ENCODE measurements at regions not wholly inside any gene's neighbourhood (a gene's known extent, or its start where the extent isn't known, plus 50 kb on each side); places are given as distances from the start of the nearest gene placed in this dataset.

DNA sequence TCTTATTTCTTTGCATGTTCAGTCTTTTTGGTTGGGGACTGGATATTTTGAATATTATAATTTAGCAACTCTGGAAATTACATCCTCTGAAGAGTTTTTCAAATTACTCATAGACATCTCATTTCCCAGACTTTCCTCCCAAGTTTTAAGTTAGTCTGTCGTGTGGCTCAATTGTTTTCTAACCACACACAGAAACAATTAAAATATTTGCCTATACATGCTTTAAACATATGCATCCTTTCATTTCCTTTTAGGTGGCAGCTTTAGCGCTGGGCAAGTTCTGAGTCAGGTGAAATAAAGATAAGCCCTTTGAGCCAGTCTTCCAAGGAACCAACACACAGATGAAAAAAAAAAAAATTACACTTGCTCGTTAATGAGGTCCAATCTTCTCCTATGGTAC, 307.0 kb upstream of the SPOCK3 start:
- 2% methylated on average over 3 of the region's 3 CpGs for WGBS (ENCODE audit: low lambda C conversion rate)
- FAIRE-seq, result no peak
- TF ChIP-seq ATF2 (CRISPR knock-in tag; IDR thresholded peaks at IDR 0.05) (no peak), ZNF737 (CRISPR knock-in tag; IDR thresholded peaks at IDR 0.05; ENCODE audit: borderline replicate concordance) (no peak), CEBPZ (IDR thresholded peaks at IDR 0.05; ENCODE audit: low read length) (no peak)

DNA sequence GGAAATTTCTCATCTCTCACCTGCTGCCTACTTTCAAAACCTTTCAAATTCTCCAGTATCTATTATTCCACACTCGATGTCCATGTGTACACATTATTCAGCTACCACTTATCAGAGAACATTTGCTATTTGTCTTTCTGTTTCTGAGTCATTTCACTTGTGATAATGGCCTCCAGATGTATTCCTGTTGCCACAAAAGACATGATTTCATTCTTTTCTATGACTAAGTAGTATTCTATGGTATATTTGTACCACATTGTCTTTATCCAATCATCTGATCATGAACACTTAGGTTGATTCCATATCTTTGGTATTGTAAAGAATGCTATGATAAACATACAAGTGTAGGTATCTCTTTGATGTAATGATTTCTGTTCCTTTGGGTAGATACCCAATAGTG, 310.1 kb upstream of the SPOCK3 start:
- Histone ChIP-seq H2AFZ (ENCODE audit: low read length) (no peak overlapping the region), H3K27ac (ENCODE audit: extremely low read length, insufficient read depth, low read length) (no peak overlapping the region), H3K27me3 (ENCODE audit: control insufficient read depth in 1 of 2, insufficient read depth in 2 of 2, low read length in 2 of 2) (no peaks in the 10 kb centered on the region), H3K4me2 (ENCODE audit: low read depth, low read length) (no peak overlapping the region), H3K4me3 (replicated peaks in 1 of 3; ENCODE audit: insufficient read depth in 1 of 3, low read depth in 2 of 3, low read length in 3 of 3) (no peak overlapping the region), H3K9ac (ENCODE audit: insufficient read depth, low read depth, low read length) (no peak overlapping the region), H3K79me2 (ENCODE audit: insufficient read depth, low read length) (no peaks in the 10 kb centered on the region), H3K4me1 (ENCODE audit: insufficient read depth, low read length) (no peaks in the 10 kb centered on the region), H4K20me1 (ENCODE audit: insufficient read depth, low read length) (no peaks in the 10 kb centered on the region), H3K9me3 (ENCODE audit: low read length) (peaks cover 57% of the 10 kb centered on the region), H3K36me3 (replicated peaks in 1 of 2; ENCODE audit: control insufficient read depth in 1 of 2, insufficient read depth in 2 of 2, low read length in 2 of 2) (no peaks in the 10 kb centered on the region)
- ChIA-PET CTCF (ENCODE audit: low intra/inter-chr PET ratio, low total read pairs) (no interaction called here), POLR2A (no interaction called here)
- in situ Hi-C loops (cut with HindIII; ENCODE audit: extremely low pct_ligation_motif_present, low pct_unique_long_range_greater_than_20kb), result no loop called here
- ATAC-seq (no peak), DNase-seq (ENCODE audit: low spot score) (no peak), FAIRE-seq (no peak)
- BruUV-seq (replicated peaks), result no TSS peak
- TF ChIP-seq ZNF329 (CRISPR knock-in tag; IDR thresholded peaks at IDR 0.05; ENCODE audit: low read depth) (no peak), RFXANK (CRISPR knock-in tag; IDR thresholded peaks at IDR 0.05) (no peak), ZSCAN29 (CRISPR knock-in tag; conservative IDR thresholded peaks at IDR 0.05) (no peak), CCDC6 (CRISPR knock-in tag; IDR thresholded peaks at IDR 0.05) (no peak), ZNF30 (CRISPR knock-in tag; IDR thresholded peaks at IDR 0.05) (no peak), PHF21A (CRISPR knock-in tag; IDR thresholded peaks at IDR 0.05) (no peak), MXD3 (CRISPR knock-in tag; IDR thresholded peaks at IDR 0.05) (no peak)
- TF ChIP-seq, protein P1, sequence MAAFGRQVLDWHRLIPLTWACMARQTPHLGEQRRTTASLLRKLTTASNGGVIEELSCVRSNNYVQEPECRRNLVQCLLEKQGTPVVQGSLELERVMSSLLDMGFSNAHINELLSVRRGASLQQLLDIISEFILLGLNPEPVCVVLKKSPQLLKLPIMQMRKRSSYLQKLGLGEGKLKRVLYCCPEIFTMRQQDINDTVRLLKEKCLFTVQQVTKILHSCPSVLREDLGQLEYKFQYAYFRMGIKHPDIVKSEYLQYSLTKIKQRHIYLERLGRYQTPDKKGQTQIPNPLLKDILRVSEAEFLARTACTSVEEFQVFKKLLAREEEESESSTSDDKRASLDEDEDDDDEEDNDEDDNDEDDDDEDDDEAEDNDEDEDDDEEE (CRISPR knock-in tag; IDR thresholded peaks at IDR 0.05), result no peak
- intact Hi-C loops (cut with micrococcal nuclease; ENCODE audit: unreplicated experiment), result no loop called here
- WGBS (ENCODE audit: low lambda C conversion rate), result 0% methylated on average over 1 of the region's 1 CpG

More for the DNA sequence above, 307.0 kb upstream of the SPOCK3 start:
- Histone ChIP-seq H3K9ac (ENCODE audit: insufficient read depth, low read depth, low read length) (no peak overlapping the region), H3K9me3 (ENCODE audit: low read length) (peaks cover 44% of the 10 kb centered on the region), H3K4me1 (ENCODE audit: insufficient read depth, low read length) (no peaks in the 10 kb centered on the region), H3K79me2 (ENCODE audit: insufficient read depth, low read length) (no peaks in the 10 kb centered on the region), H2AFZ (ENCODE audit: low read length) (no peak overlapping the region), H3K27ac (ENCODE audit: extremely low read length, insufficient read depth, low read length) (no peak overlapping the region), H3K4me3 (replicated peaks in 1 of 3; ENCODE audit: insufficient read depth in 1 of 3, low read depth in 2 of 3, low read length in 3 of 3) (no peak overlapping the region), H3K4me2 (ENCODE audit: low read depth, low read length) (no peak overlapping the region), H3K36me3 (replicated peaks in 1 of 2; ENCODE audit: control insufficient read depth in 1 of 2, insufficient read depth in 2 of 2, low read length in 2 of 2) (no peaks in the 10 kb centered on the region), H3K27me3 (ENCODE audit: control insufficient read depth in 1 of 2, insufficient read depth in 2 of 2, low read length in 2 of 2) (no peaks in the 10 kb centered on the region), H4K20me1 (ENCODE audit: insufficient read depth, low read length) (no peaks in the 10 kb centered on the region)
- ChIA-PET POLR2A (no interaction called here), CTCF (ENCODE audit: low intra/inter-chr PET ratio, low total read pairs) (no interaction called here)
- no TSS peak for BruUV-seq (replicated peaks)
- ATAC-seq, result no peak
- intact Hi-C loops (cut with micrococcal nuclease; ENCODE audit: unreplicated experiment) (no loop called here), in situ Hi-C loops (cut with HindIII; ENCODE audit: extremely low pct_ligation_motif_present, low pct_unique_long_range_greater_than_20kb) (no loop called here)
- DNase-seq (ENCODE audit: low spot score), result no peak

All from HepG2 (cell line).